Body of pancreas (tissue), 4 donors: ENCODE measurements at regions not wholly inside any gene's neighbourhood (a gene's known extent, or its start where the extent isn't known, plus 50 kb on each side); places are given as distances from the start of the nearest gene placed in this dataset.

Experiments
- POLR2A ChIP-seq, 3 donors: fragments of 450-650 bp; IDR thresholded peaks; one replicate each; pipeline ENCODE4 v1.6.1; 2016; ENCODE audit warnings: antibody characterized with exemption in 3 of 3, mild to moderate bottlenecking in 2 of 3
- TF ChIP-seq, protein P1 (sequence below), 7 experiments: fragments of 450-650 bp in 4 of 7; fragments of 200-600 bp in 3 of 7; sonication (generic) in 3 of 7; IDR thresholded peaks; one replicate each; pipeline ENCODE4 v1.5.1; 2016 to 2019; ENCODE audit warnings: antibody characterized with exemption in 7 of 7

DNA sequence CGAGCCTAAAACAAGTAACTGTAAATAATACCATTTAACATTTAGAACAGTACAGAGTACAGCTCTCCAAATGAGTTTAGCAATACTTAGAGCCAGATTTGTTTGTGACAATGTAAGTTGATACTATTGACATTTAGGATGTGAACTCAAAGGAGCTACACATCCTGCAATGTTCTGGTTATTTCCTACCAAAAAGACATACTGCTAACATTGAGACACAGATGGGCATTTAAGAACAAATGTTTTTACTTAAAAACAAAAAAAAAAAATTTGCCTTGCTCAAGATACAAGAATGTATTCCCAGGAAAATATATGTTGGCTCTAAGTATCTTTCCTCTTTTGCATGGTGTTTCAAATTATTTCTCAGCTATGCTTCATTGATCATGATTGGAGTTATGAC, 1464.8 kb upstream of the PRMT6 start:
- no peak for TF ChIP-seq POLR2A (IDR thresholded peaks at IDR 0.05)
- TF ChIP-seq, protein P1, sequence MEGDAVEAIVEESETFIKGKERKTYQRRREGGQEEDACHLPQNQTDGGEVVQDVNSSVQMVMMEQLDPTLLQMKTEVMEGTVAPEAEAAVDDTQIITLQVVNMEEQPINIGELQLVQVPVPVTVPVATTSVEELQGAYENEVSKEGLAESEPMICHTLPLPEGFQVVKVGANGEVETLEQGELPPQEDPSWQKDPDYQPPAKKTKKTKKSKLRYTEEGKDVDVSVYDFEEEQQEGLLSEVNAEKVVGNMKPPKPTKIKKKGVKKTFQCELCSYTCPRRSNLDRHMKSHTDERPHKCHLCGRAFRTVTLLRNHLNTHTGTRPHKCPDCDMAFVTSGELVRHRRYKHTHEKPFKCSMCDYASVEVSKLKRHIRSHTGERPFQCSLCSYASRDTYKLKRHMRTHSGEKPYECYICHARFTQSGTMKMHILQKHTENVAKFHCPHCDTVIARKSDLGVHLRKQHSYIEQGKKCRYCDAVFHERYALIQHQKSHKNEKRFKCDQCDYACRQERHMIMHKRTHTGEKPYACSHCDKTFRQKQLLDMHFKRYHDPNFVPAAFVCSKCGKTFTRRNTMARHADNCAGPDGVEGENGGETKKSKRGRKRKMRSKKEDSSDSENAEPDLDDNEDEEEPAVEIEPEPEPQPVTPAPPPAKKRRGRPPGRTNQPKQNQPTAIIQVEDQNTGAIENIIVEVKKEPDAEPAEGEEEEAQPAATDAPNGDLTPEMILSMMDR (IDR thresholded peaks at IDR 0.05), result no peak
